CD14-positive monocyte (primary cell): ENCODE measurements at regions not wholly inside any gene's neighbourhood (a gene's known extent, or its start where the extent isn't known, plus 50 kb on each side); places are given as distances from the start of the nearest gene placed in this dataset.

Source experiments
- DNase-seq, 3 donors: peaks; one replicate each; pipeline ENCODE4 v3.0.0-alpha.2; 2011 to 2022
- H2AFZ ChIP-seq: 2 replicates; pipeline ENCODE4 v1.6.0; 2012; ENCODE audit warnings: mild to moderate bottlenecking, low read depth, low read length, inconsistent platforms; ENCODE audit not compliant: insufficient read depth, poor library complexity, severe bottlenecking
- H3K27ac ChIP-seq, 2 donors: 1 replicate in 1 of 2; 2 replicates in 1 of 2; pipeline ENCODE4 v1.5.1; 2012 to 2013; ENCODE audit warnings: low read length in 2 of 2, control low read depth in 1 of 2, inconsistent platforms in 1 of 2, low read depth in 1 of 2, mild to moderate bottlenecking in 1 of 2
- H3K27me3 ChIP-seq, 2 donors: one replicate each; pipeline versions ENCODE4 v1.6.0 to v1.6.1; 2011 to 2013; ENCODE audit warnings: low read length in 2 of 2; ENCODE audit not compliant: control insufficient read depth in 2 of 2, insufficient read depth in 2 of 2
- H3K36me3 ChIP-seq, 2 donors: replicated peaks in 1 of 2; 1 replicate in 1 of 2; 2 replicates in 1 of 2; pipeline versions ENCODE4 v1.5.1 to v1.6.1; 2012 to 2013; ENCODE audit warnings: low read length in 2 of 2, control low read depth in 1 of 2, inconsistent platforms in 1 of 2, mild to moderate bottlenecking in 1 of 2; ENCODE audit not compliant: insufficient read depth in 2 of 2, control insufficient read depth in 1 of 2
- H3K4me1 ChIP-seq, 2 donors: 1 replicate in 1 of 2; 2 replicates in 1 of 2; pipeline versions ENCODE4 v1.5.1 to v1.6.1; 2012 to 2013; ENCODE audit warnings: low read length in 2 of 2, control low read depth in 1 of 2, inconsistent platforms in 1 of 2, mild to moderate bottlenecking in 1 of 2, moderate library complexity in 1 of 2; ENCODE audit not compliant: insufficient read depth in 2 of 2, control insufficient read depth in 1 of 2
- H3K4me2 ChIP-seq: replicated peaks from 2 replicates; pipeline ENCODE3; 2012; ENCODE audit warnings: low read length, moderate library complexity, mild to moderate bottlenecking; ENCODE audit not compliant: poor library complexity, severe bottlenecking; ENCODE audit errors: extremely low read depth
- H3K4me3 ChIP-seq, 3 experiments: fragments of 200-600 bp in 1 of 3; sonication (generic) in 1 of 3; replicated peaks in 1 of 3; 1 replicate in 2 of 3; 2 replicates in 1 of 3; pipeline ENCODE4 v1.5.1; 2011 to 2013; ENCODE audit warnings: low read length in 3 of 3, mild to moderate bottlenecking in 3 of 3, control low read depth in 2 of 3, low read depth in 2 of 3, inconsistent platforms in 1 of 3, moderate library complexity in 1 of 3
- H3K79me2 ChIP-seq: 2 replicates; pipeline ENCODE4 v1.6.0; 2012; ENCODE audit warnings: mild to moderate bottlenecking, control low read depth, inconsistent platforms, low read length, moderate library complexity; ENCODE audit not compliant: insufficient read depth
- H3K9ac ChIP-seq: 2 replicates; pipeline ENCODE4 v1.6.0; 2017; ENCODE audit warnings: low read length, mild to moderate bottlenecking; ENCODE audit not compliant: insufficient read depth, poor library complexity, severe bottlenecking
- H3K9me3 ChIP-seq, 2 donors: replicated peaks in 1 of 2; 1 replicate in 1 of 2; 2 replicates in 1 of 2; pipeline versions ENCODE4 v1.5.1 to v1.6.1; 2012 to 2013; ENCODE audit warnings: low read length in 2 of 2, control low read depth in 1 of 2; ENCODE audit not compliant: control insufficient read depth in 1 of 2, insufficient read depth in 1 of 2
- H4K20me1 ChIP-seq: 2 replicates; pipeline ENCODE4 v1.6.0; 2012; ENCODE audit warnings: mild to moderate bottlenecking, low read length, control low read depth, moderate library complexity; ENCODE audit not compliant: insufficient read depth
- H3K27ac Mint-ChIP-seq, 7 donors: one replicate each; pipeline ENCODE4 v1.8.0; 2020; ENCODE audit warnings: mild to moderate bottlenecking in 7 of 7, mixed read lengths in 7 of 7, moderate library complexity in 6 of 7, inconsistent platforms in 2 of 7
- H3K27me3 Mint-ChIP-seq, 3 donors: one replicate each; pipeline ENCODE4 v1.8.0; 2021 to 2022; ENCODE audit warnings: low read depth in 3 of 3, mild to moderate bottlenecking in 3 of 3, mixed read lengths in 3 of 3, moderate library complexity in 3 of 3, inconsistent platforms in 1 of 3
- H3K36me3 Mint-ChIP-seq, 2 donors: one replicate each; pipeline ENCODE4 v1.8.0; 2020; ENCODE audit warnings: mixed read lengths in 2 of 2, inconsistent platforms in 1 of 2, mild to moderate bottlenecking in 1 of 2
- H3K4me1 Mint-ChIP-seq: one replicate; pipeline ENCODE4 v1.8.0; 2020; ENCODE audit warnings: mild to moderate bottlenecking, mixed read lengths
- H3K4me3 Mint-ChIP-seq, 2 donors: one replicate each; pipeline ENCODE4 v1.8.0; 2020; ENCODE audit warnings: mild to moderate bottlenecking in 2 of 2, mixed read lengths in 2 of 2, moderate library complexity in 1 of 2
- H3K9me3 Mint-ChIP-seq, 7 donors: one replicate each; pipeline ENCODE4 v1.8.0; 2020 to 2022; ENCODE audit warnings: mixed read lengths in 7 of 7, mild to moderate bottlenecking in 6 of 7, moderate library complexity in 6 of 7, inconsistent platforms in 2 of 7
- WGBS: methylation state at CpG from one replicate; pipeline ENCODE4 v1.1.5; 2013; ENCODE audit warnings: missing lambda C conversion rate; ENCODE audit not compliant: insufficient coverage; 5-methylcytosine and 5-hydroxymethylcytosine counted together
- intact Hi-C, 2 donors: fragments of 100-400 bp; cut with micrococcal nuclease; formaldehyde crosslinking; loops; one replicate each; pipeline versions ENCODE4 v1.15.0 to v1.15.1; 2023
- TF ChIP-seq, protein P1 (sequence below): fragments of 200-600 bp; IDR thresholded peaks from one replicate; pipeline ENCODE4 v1.8.0; 2022; ENCODE audit warnings: antibody characterized with exemption, mild to moderate bottlenecking

DNA sequence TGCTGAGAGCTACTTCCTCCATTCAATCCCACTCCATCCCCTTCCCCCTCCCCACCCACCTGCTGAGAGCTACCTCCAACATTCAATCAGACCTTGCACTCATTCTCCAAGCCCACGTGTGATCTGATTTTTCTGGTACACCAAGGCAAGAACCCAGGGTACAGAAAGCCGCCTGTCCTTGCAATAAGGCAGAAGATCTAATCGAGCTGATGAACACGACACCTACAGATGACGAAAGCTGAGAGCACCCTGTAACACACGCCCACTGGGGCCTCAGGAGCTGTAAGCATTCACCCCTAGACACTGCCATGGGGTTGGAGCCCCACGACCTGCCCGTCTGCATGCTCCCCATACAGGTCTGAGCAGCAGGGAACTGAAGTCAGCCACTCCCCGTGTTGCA is 58.3 kb downstream of the TRIML1 start:
- TF ChIP-seq, protein P1, sequence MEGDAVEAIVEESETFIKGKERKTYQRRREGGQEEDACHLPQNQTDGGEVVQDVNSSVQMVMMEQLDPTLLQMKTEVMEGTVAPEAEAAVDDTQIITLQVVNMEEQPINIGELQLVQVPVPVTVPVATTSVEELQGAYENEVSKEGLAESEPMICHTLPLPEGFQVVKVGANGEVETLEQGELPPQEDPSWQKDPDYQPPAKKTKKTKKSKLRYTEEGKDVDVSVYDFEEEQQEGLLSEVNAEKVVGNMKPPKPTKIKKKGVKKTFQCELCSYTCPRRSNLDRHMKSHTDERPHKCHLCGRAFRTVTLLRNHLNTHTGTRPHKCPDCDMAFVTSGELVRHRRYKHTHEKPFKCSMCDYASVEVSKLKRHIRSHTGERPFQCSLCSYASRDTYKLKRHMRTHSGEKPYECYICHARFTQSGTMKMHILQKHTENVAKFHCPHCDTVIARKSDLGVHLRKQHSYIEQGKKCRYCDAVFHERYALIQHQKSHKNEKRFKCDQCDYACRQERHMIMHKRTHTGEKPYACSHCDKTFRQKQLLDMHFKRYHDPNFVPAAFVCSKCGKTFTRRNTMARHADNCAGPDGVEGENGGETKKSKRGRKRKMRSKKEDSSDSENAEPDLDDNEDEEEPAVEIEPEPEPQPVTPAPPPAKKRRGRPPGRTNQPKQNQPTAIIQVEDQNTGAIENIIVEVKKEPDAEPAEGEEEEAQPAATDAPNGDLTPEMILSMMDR, result no peak
- H3K9me3 ChIP-seq, result peaks cover 0 to 24% of the 10 kb centered on the region in 2 donors
- Mint-ChIP-seq H3K27me3 (no peaks in the 10 kb centered on the region), H3K27ac (no peak overlapping the region), H3K4me3 (no peak overlapping the region), H3K36me3 (no peaks in the 10 kb centered on the region), H3K9me3 (peaks cover 3 to 28% (median 14%) of the 10 kb centered on the region in 7 donors), H3K4me1 (no peaks in the 10 kb centered on the region)
- H3K79me2 ChIP-seq, result no peaks in the 10 kb centered on the region
- no peaks in the 10 kb centered on the region for H3K27me3 ChIP-seq
- no peaks in the 10 kb centered on the region for H3K4me1 ChIP-seq
- intact Hi-C loops, result no loop called here
- no peak overlapping the region for H3K9ac ChIP-seq
- no peak overlapping the region for H3K4me3 ChIP-seq
- 94% methylated on average over 9 of the region's 9 CpGs for whole genome bisulfite sequencing
- DNase-seq, result no peak
- H3K36me3 ChIP-seq, result no peaks in the 10 kb centered on the region
- H3K27ac ChIP-seq, result no peak overlapping the region
- H4K20me1 ChIP-seq, result no peaks in the 10 kb centered on the region
- H2AFZ ChIP-seq, result no peak overlapping the region
- no peak overlapping the region for H3K4me2 ChIP-seq

GRCh38 chr4:188198982-188199792 is 59.9 kb downstream of the TRIML1 start:
- Histone ChIP-seq H3K36me3 (no peaks in the 10 kb centered on the region), H2AFZ (no peak overlapping the region), H3K4me3 (no peak overlapping the region), H3K27ac (no peak overlapping the region), H3K9me3 (peaks cover 0 to 24% of the 10 kb centered on the region in 2 donors), H4K20me1 (no peaks in the 10 kb centered on the region), H3K27me3 (no peaks in the 10 kb centered on the region), H3K79me2 (no peaks in the 10 kb centered on the region), H3K4me2 (no peak overlapping the region), H3K4me1 (no peaks in the 10 kb centered on the region), H3K9ac (no peak overlapping the region)
- peak overlapping the region in 1 of 7 donors; percentile 35 for H3K27ac Mint-ChIP-seq
- H3K36me3 Mint-ChIP-seq, result no peaks in the 10 kb centered on the region
- no peak for DNase-seq
- TF ChIP-seq, protein P1, result no peak
- H3K4me1 Mint-ChIP-seq, result no peaks in the 10 kb centered on the region
- WGBS, result 65% methylated on average over 5 of the region's 11 CpGs
- H3K4me3 Mint-ChIP-seq, result no peak overlapping the region
- intact Hi-C loops, result no loop called here
- H3K9me3 Mint-ChIP-seq, result peaks cover 0 to 29% (median 12%) of the 10 kb centered on the region in 7 donors
- H3K27me3 Mint-ChIP-seq, result no peaks in the 10 kb centered on the region
